ENCODE measurements at regions not wholly inside any gene's neighbourhood (a gene's known extent, or its start where the extent isn't known, plus 50 kb on each side); places are given as distances from the start of the nearest gene placed in this dataset.

GRCh38 chr21:32941263-32941662 is 84.5 kb upstream of the OLIG2 start:
- ChIA-PET POLR2A (no interaction called here), CTCF (no interaction called here)
- no peaks in the 10 kb centered on the region for H3K36me3 ChIP-seq (ENCODE audit: control insufficient read depth, insufficient read depth, low read length)
- TF ChIP-seq TCF7L2 (IDR thresholded peaks at IDR 0.05; ENCODE audit: low read depth, low read length) (no peak), POLR2AphosphoS5 (IDR thresholded peaks at IDR 0.05; ENCODE audit: low read depth, low read length) (no peak), REST (IDR thresholded peaks at IDR 0.05; ENCODE audit: insufficient read depth in 1 of 2, low read depth in 2 of 2, low read length in 1 of 2) (no peak), SIN3A (IDR thresholded peaks at IDR 0.05; ENCODE audit: borderline replicate concordance, insufficient read depth, low read depth, low read length) (no peak), CTCF (IDR thresholded peaks at IDR 0.05) (no peak)
- DNase-seq (ENCODE audit: low read depth, low spot score) (no peak), ATAC-seq (no peak)
- H3K4me3 ChIP-seq (ENCODE audit: low read depth in 2 of 2, low read length in 2 of 2), result no peak overlapping the region
- no peak overlapping the region for H3K27ac ChIP-seq (ENCODE audit: low read length)
- in situ Hi-C loops (cut with HindIII; ENCODE audit: low pct_unique_long_range_greater_than_20kb, low sequenced_read_pairs), result no loop called here
- H3K4me1 ChIP-seq (ENCODE audit: control insufficient read depth, insufficient read depth, low read length), result no peaks in the 10 kb centered on the region
- no peaks in the 10 kb centered on the region for H3K9me3 ChIP-seq (ENCODE audit: control insufficient read depth, insufficient read depth, low read depth, low read length)
- no TSS peak for BruUV-seq (replicated peaks)
- H3K27me3 ChIP-seq (ENCODE audit: control insufficient read depth, insufficient read depth, low read length), result no peaks in the 10 kb centered on the region; the same call in 1 of the 2 replicates
- intact Hi-C loops (cut with micrococcal nuclease; ENCODE audit: unreplicated experiment), result loop anchor here (10.0 kb wide), 1 partner anchor 184 kb away; no protein-coding TSS in a partner anchor

DNA sequence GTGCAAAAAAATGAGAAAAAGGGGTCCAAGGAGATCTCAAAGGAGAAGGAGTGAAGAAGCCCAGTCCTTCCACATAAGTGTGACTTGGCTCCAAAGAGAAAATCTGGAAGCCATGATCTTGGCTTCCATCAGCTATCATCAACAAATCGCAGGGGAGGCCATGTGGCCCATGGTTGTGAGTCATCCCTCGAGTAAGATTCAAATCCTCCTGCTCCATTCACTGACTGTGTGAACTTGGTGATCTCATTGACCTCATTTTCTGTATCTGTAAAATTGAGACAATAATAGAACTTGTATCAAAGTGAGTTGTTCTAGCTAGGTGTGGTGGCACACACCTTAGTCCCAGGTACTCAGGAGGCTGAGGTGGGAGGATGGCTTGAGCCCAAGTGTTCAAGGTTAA is 79.1 kb upstream of the OLIG2 start:
- in situ Hi-C loops (cut with HindIII; ENCODE audit: low pct_unique_long_range_greater_than_20kb, low sequenced_read_pairs) (no loop called here), intact Hi-C loops (cut with micrococcal nuclease; ENCODE audit: unreplicated experiment) (loop anchor here (10.0 kb wide), 1 partner anchor 178 kb away; no protein-coding TSS in a partner anchor)
- BruUV-seq (replicated peaks), result no TSS peak
- H3K27ac ChIP-seq (ENCODE audit: low read length), result no peak overlapping the region
- no peaks in the 10 kb centered on the region for H3K36me3 ChIP-seq (ENCODE audit: control insufficient read depth, insufficient read depth, low read length)
- ATAC-seq (no peak), DNase-seq (ENCODE audit: low read depth, low spot score) (no peak)
- no peaks in the 10 kb centered on the region for H3K4me1 ChIP-seq (ENCODE audit: control insufficient read depth, insufficient read depth, low read length)
- CTCF ChIA-PET, result no interaction called here
- H3K27me3 ChIP-seq (ENCODE audit: control insufficient read depth, insufficient read depth, low read length), result peaks cover 2% of the 10 kb centered on the region
- no peaks in the 10 kb centered on the region for H3K9me3 ChIP-seq (ENCODE audit: control insufficient read depth, insufficient read depth, low read depth, low read length)
- POLR2A ChIA-PET, result no interaction called here
- TF ChIP-seq SIN3A (IDR thresholded peaks at IDR 0.05; ENCODE audit: borderline replicate concordance, insufficient read depth, low read depth, low read length) (no peak), REST (IDR thresholded peaks at IDR 0.05; ENCODE audit: insufficient read depth in 1 of 2, low read depth in 2 of 2, low read length in 1 of 2) (no peak), TCF7L2 (IDR thresholded peaks at IDR 0.05; ENCODE audit: low read depth, low read length) (no peak), CTCF (IDR thresholded peaks at IDR 0.05) (no peak), POLR2AphosphoS5 (IDR thresholded peaks at IDR 0.05; ENCODE audit: low read depth, low read length) (no peak)
- no peak overlapping the region for H3K4me3 ChIP-seq (ENCODE audit: low read depth in 2 of 2, low read length in 2 of 2)

All from Panc1 (cell line).